ENCODE measurements at regions not wholly inside any gene's neighbourhood (a gene's known extent, or its start where the extent isn't known, plus 50 kb on each side); places are given as distances from the start of the nearest gene placed in this dataset.
"Not testable (repeated sequence)": the region's sequence is repeated elsewhere in the genome, so short reads cannot be mapped to it uniquely, and the experiment has no call there.

- H3K36me3 ChIP-seq (ENCODE audit: low read depth) = no peaks in the 10 kb centered on the region
- TF ChIP-seq, protein P1, sequence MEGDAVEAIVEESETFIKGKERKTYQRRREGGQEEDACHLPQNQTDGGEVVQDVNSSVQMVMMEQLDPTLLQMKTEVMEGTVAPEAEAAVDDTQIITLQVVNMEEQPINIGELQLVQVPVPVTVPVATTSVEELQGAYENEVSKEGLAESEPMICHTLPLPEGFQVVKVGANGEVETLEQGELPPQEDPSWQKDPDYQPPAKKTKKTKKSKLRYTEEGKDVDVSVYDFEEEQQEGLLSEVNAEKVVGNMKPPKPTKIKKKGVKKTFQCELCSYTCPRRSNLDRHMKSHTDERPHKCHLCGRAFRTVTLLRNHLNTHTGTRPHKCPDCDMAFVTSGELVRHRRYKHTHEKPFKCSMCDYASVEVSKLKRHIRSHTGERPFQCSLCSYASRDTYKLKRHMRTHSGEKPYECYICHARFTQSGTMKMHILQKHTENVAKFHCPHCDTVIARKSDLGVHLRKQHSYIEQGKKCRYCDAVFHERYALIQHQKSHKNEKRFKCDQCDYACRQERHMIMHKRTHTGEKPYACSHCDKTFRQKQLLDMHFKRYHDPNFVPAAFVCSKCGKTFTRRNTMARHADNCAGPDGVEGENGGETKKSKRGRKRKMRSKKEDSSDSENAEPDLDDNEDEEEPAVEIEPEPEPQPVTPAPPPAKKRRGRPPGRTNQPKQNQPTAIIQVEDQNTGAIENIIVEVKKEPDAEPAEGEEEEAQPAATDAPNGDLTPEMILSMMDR (IDR thresholded peaks at IDR 0.05; ENCODE audit: poor library complexity, severe bottlenecking) = no peak
- H3K4me1 ChIP-seq (ENCODE audit: insufficient read depth, poor library complexity, severe bottlenecking) = no peaks in the 10 kb centered on the region
- no peak overlapping the region for H3K4me3 ChIP-seq (ENCODE audit: severe bottlenecking)
- H3K9me3 ChIP-seq (ENCODE audit: severe bottlenecking) = no peaks in the 10 kb centered on the region
- H3K27me3 ChIP-seq (ENCODE audit: insufficient read depth, poor library complexity, severe bottlenecking) = no peaks in the 10 kb centered on the region
- H3K27ac ChIP-seq (ENCODE audit: poor library complexity, severe bottlenecking) = no peak overlapping the region
- DNase-seq (ENCODE audit: low spot score) (no peak), ATAC-seq (ENCODE audit: low read depth) (no peak)
Observed at GRCh38 chr1:108345776-108346531, 102.1 kb upstream of the NBPF4 start.

DNA sequence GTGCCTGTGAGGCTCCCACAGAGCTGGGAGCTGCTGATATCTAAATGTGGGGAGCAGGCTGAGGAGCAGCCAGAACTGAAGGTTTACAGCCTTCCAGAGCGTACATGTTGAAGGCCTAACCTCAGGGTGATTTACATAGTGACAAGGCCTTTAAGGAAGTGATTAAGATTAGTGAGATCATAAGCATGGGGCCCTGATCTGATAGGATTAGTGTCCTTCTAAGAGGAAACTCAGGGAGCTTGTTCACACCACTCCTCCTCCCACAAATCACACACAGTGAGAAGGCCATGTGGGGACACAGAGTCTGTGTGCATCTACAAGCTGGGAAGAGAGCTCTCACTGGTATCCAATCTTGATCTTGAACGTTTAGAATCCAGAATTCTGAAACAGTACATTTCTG lies 92.3 kb upstream of the NBPF6 start:
- DNase-seq (ENCODE audit: low spot score) = no peak

GRCh38 chr1:108380059-108380832 lies 69.9 kb upstream of the NBPF6 start:
- H3K27me3 ChIP-seq (ENCODE audit: insufficient read depth, poor library complexity, severe bottlenecking); ATAC-seq (ENCODE audit: low read depth); H3K27ac ChIP-seq (ENCODE audit: poor library complexity, severe bottlenecking); H3K4me1 ChIP-seq (ENCODE audit: insufficient read depth, poor library complexity, severe bottlenecking); DNase-seq (ENCODE audit: low spot score); H3K36me3 ChIP-seq (ENCODE audit: low read depth); H3K9me3 ChIP-seq (ENCODE audit: severe bottlenecking); H3K4me3 ChIP-seq (ENCODE audit: severe bottlenecking): not testable (repeated sequence)

More for the DNA sequence above, 92.3 kb upstream of the NBPF6 start:
- no peaks in the 10 kb centered on the region for H3K4me1 ChIP-seq (ENCODE audit: insufficient read depth, poor library complexity, severe bottlenecking)
- H3K36me3 ChIP-seq (ENCODE audit: low read depth) = no peaks in the 10 kb centered on the region
- no peak overlapping the region for H3K4me3 ChIP-seq (ENCODE audit: severe bottlenecking)
- no peak for ATAC-seq (ENCODE audit: low read depth)
- TF ChIP-seq, protein P1 (IDR thresholded peaks at IDR 0.05; ENCODE audit: poor library complexity, severe bottlenecking) = no peak
- no peak overlapping the region for H3K27ac ChIP-seq (ENCODE audit: poor library complexity, severe bottlenecking)
- H3K9me3 ChIP-seq (ENCODE audit: severe bottlenecking) = no peaks in the 10 kb centered on the region
- no peaks in the 10 kb centered on the region for H3K27me3 ChIP-seq (ENCODE audit: insufficient read depth, poor library complexity, severe bottlenecking)

Measured in RWPE2 (cell line).